Body of pancreas (tissue), 4 donors: ENCODE measurements at regions not wholly inside any gene's neighbourhood (a gene's known extent, or its start where the extent isn't known, plus 50 kb on each side); places are given as distances from the start of the nearest gene placed in this dataset.

Experiments
- CTCF ChIP-seq, 7 experiments: fragments of 450-650 bp in 4 of 7; fragments of 200-600 bp in 3 of 7; sonication (generic) in 3 of 7; IDR thresholded peaks; one replicate each; pipeline ENCODE4 v1.5.1; 2016 to 2019; ENCODE audit warnings: antibody characterized with exemption in 7 of 7
- POLR2A ChIP-seq, 3 donors: fragments of 450-650 bp; IDR thresholded peaks; one replicate each; pipeline ENCODE4 v1.6.1; 2016; ENCODE audit warnings: antibody characterized with exemption in 3 of 3, mild to moderate bottlenecking in 2 of 3

GRCh38 chr7:115613836-115614235 lies 416.7 kb downstream of the TFEC start:
- no peak for TF ChIP-seq CTCF (IDR thresholded peaks at IDR 0.05)
- no peak for TF ChIP-seq POLR2A (IDR thresholded peaks at IDR 0.05)
